HG03064 (cell line): ENCODE measurements at regions not wholly inside any gene's neighbourhood (a gene's known extent, or its start where the extent isn't known, plus 50 kb on each side); places are given as distances from the start of the nearest gene placed in this dataset.

ENCODE experiments used
- ATAC-seq: cut with Tn5 transposase; IDR thresholded peaks from one replicate; pipeline ENCODE4 v1.9.1; 2021; ENCODE audit warnings: low read depth; ENCODE audit not compliant: unreplicated experiment

GRCh38 chr7:45978010-45978681, 57.1 kb upstream of the IGFBP3 start:
- no peak for ATAC-seq

GRCh38 chr7:45977256-45977780, 56.2 kb upstream of the IGFBP3 start:
- no peak for ATAC-seq

GRCh38 chr7:45976485-45976856, 55.4 kb upstream of the IGFBP3 start:
- ATAC-seq: no peak

GRCh38 chr7:45975847-45976484, 54.9 kb upstream of the IGFBP3 start:
- no peak for ATAC-seq

GRCh38 chr7:45975367-45975766, 54.3 kb upstream of the IGFBP3 start:
- no peak for ATAC-seq

GRCh38 chr7:45974540-45975360, 53.7 kb upstream of the IGFBP3 start:
- no peak for ATAC-seq

- ATAC-seq: no peak
Measured at GRCh38 chr7:45973725-45974532, 52.9 kb upstream of the IGFBP3 start.

- ATAC-seq: no peak
Measured at GRCh38 chr7:45972629-45973312, 51.7 kb upstream of the IGFBP3 start.

GRCh38 chr7:45971661-45972175, 50.6 kb upstream of the IGFBP3 start:
- ATAC-seq: no peak

- ATAC-seq: no peak
Measured at GRCh38 chr7:45971171-45971570, 50.1 kb upstream of the IGFBP3 start.
